Neuronal stem cell (in vitro differentiated cells): ENCODE measurements at regions not wholly inside any gene's neighbourhood (a gene's known extent, or its start where the extent isn't known, plus 50 kb on each side); places are given as distances from the start of the nearest gene placed in this dataset.

ENCODE experiments used
- DNase-seq: peaks from one replicate; pipeline ENCODE4 v3.0.0-alpha.2; 2013; ENCODE audit warnings: low spot score
- H2AFZ ChIP-seq: one replicate; pipeline ENCODE4 v1.6.1; 2013; ENCODE audit warnings: mild to moderate bottlenecking, low read length, inconsistent platforms
- H2AK5ac ChIP-seq: 2 replicates; pipeline ENCODE4 v1.6.1; 2013; ENCODE audit warnings: low read depth, mild to moderate bottlenecking, inconsistent platforms, low read length, moderate library complexity, mixed read lengths
- H2BK120ac ChIP-seq: 2 replicates; pipeline ENCODE4 v1.6.1; 2013; ENCODE audit warnings: low read depth, mild to moderate bottlenecking, inconsistent platforms, low read length, moderate library complexity, mixed read lengths
- H2BK12ac ChIP-seq: one replicate; pipeline ENCODE4 v1.6.1; 2013; ENCODE audit warnings: low read length, inconsistent platforms
- H2BK15ac ChIP-seq: 2 replicates; pipeline ENCODE4 v1.6.1; 2013; ENCODE audit warnings: mild to moderate bottlenecking, low read length, inconsistent platforms, mixed read lengths
- H2BK5ac ChIP-seq: one replicate; pipeline ENCODE4 v1.6.1; 2013; ENCODE audit warnings: inconsistent platforms, mild to moderate bottlenecking, low read length, moderate library complexity
- H3K14ac ChIP-seq: one replicate; pipeline ENCODE4 v1.6.1; 2013; ENCODE audit warnings: low read length, inconsistent platforms
- H3K18ac ChIP-seq: 2 replicates; pipeline ENCODE4 v1.6.1; 2013; ENCODE audit warnings: low read length, inconsistent platforms
- H3K23ac ChIP-seq: 2 replicates; pipeline ENCODE4 v1.6.1; 2013; ENCODE audit warnings: low read depth, mild to moderate bottlenecking, mixed read lengths, low read length, inconsistent platforms; ENCODE audit not compliant: poor library complexity
- H3K27ac ChIP-seq: replicated peaks from 3 replicates; pipeline ENCODE4 v1.5.1; 2013; ENCODE audit warnings: low read length, inconsistent platforms
- H3K27me3 ChIP-seq, 3 experiments: 2 replicates each; pipeline ENCODE4 v1.6.1; 2013; ENCODE audit warnings: low read length in 3 of 3, mild to moderate bottlenecking in 2 of 3, inconsistent platforms in 1 of 3, low read depth in 1 of 3, mixed read lengths in 1 of 3, moderate library complexity in 1 of 3; ENCODE audit not compliant: control insufficient read depth in 3 of 3, insufficient read depth in 3 of 3
- H3K36me3 ChIP-seq, 2 donors: replicated peaks in 1 of 2; 2 replicates each; pipeline ENCODE4 v1.6.1; 2013; ENCODE audit warnings: low read length in 2 of 2; ENCODE audit not compliant: control insufficient read depth in 2 of 2, insufficient read depth in 2 of 2
- H3K4ac ChIP-seq: 2 replicates; pipeline ENCODE4 v1.6.1; 2013; ENCODE audit warnings: inconsistent platforms, mild to moderate bottlenecking, low read length, moderate library complexity
- H3K4me1 ChIP-seq, 2 donors: 1 replicate in 1 of 2; 2 replicates in 1 of 2; pipeline ENCODE4 v1.6.1; 2013; ENCODE audit warnings: low read length in 2 of 2, low read depth in 1 of 2; ENCODE audit not compliant: control insufficient read depth in 2 of 2, insufficient read depth in 1 of 2
- H3K4me2 ChIP-seq: one replicate; pipeline ENCODE4 v1.6.1; 2013; ENCODE audit warnings: mild to moderate bottlenecking, low read length, inconsistent platforms; ENCODE audit not compliant: insufficient read depth, poor library complexity, severe bottlenecking
- H3K4me3 ChIP-seq, 2 donors: 2 replicates each; pipeline ENCODE4 v1.5.1; 2013; ENCODE audit warnings: low read length in 2 of 2, mild to moderate bottlenecking in 2 of 2, inconsistent platforms in 1 of 2, moderate library complexity in 1 of 2
- H3K79me1 ChIP-seq: one replicate; pipeline ENCODE4 v1.6.1; 2013; ENCODE audit warnings: low read depth, mild to moderate bottlenecking, inconsistent platforms, low read length, moderate library complexity
- H3K9ac ChIP-seq: one replicate; pipeline ENCODE4 v1.6.1; 2013; ENCODE audit warnings: mild to moderate bottlenecking, low read depth, low read length, inconsistent platforms; ENCODE audit not compliant: poor library complexity
- H3K9me3 ChIP-seq, 2 donors: replicated peaks in 1 of 2; 2 replicates each; pipeline versions ENCODE3 to v1.6.1; 2013; ENCODE audit warnings: low read length in 2 of 2, mild to moderate bottlenecking in 2 of 2, inconsistent platforms in 1 of 2, low read depth in 1 of 2, mixed read lengths in 1 of 2, moderate library complexity in 1 of 2; ENCODE audit not compliant: control insufficient read depth in 2 of 2, insufficient read depth in 1 of 2
- H4K8ac ChIP-seq: one replicate; pipeline ENCODE4 v1.6.1; 2013; ENCODE audit warnings: low read depth, mild to moderate bottlenecking, inconsistent platforms, low read length, moderate library complexity
- H4K91ac ChIP-seq: one replicate; pipeline ENCODE4 v1.6.1; 2013; ENCODE audit warnings: low read length, low read depth, mild to moderate bottlenecking, inconsistent platforms; ENCODE audit not compliant: poor library complexity
- WGBS, 2 donors: extraction: QIAGEN DNeasy Blood & Tissue Kit; methylation state at CpG; one replicate each; pipeline ENCODE4 v1.1.7; 2013; ENCODE audit warnings: missing lambda C conversion rate in 2 of 2, mixed read lengths in 1 of 2; ENCODE audit not compliant: insufficient read length in 2 of 2, insufficient replicate concordance in 1 of 2; ENCODE audit errors: extremely low coverage in 2 of 2; 5-methylcytosine and 5-hydroxymethylcytosine counted together

DNA sequence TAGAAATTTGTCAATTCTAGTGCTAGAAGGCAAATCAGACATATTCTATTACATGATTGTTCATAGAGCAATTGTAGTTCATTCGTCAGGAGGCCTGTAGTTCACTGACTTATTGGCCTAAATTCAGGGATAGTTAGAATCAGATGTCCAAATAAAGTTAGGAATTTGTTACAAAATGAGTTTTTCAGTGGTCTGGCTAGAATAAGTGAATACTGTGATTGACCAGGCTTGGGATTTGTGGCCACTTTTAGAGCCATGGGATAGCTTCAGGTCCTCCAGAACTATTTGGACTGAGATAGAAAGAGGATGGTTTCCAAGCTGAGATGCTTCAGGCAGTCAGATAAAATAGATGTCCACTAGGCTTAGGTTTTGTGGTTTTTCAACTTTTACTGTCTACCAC, 199.1 kb upstream of the MPDZ start:
- Histone ChIP-seq H2BK15ac (no peak overlapping the region), H2BK120ac (no peak overlapping the region), H3K14ac (no peak overlapping the region), H3K23ac (no peak overlapping the region), H3K36me3 (no peaks in the 10 kb centered on the region), H3K9ac (no peak overlapping the region), H3K4me2 (no peak overlapping the region), H3K4me1 (peaks cover 0 to 3% of the 10 kb centered on the region in 2 donors), H4K8ac (no peak overlapping the region), H4K91ac (no peak overlapping the region), H3K9me3 (peaks cover 0 to 11% of the 10 kb centered on the region in 2 donors), H2AK5ac (no peak overlapping the region), H3K18ac (no peak overlapping the region), H3K27me3 (no peaks in the 10 kb centered on the region), H3K27ac (no peak overlapping the region), H2BK12ac (no peak overlapping the region), H3K4ac (no peak overlapping the region), H3K79me1 (no peaks in the 10 kb centered on the region), H3K4me3 (no peak overlapping the region), H2BK5ac (no peak overlapping the region), H2AFZ (no peak overlapping the region)
- WGBS, 2 donors: no CpG with 5 or more reads among the region's 1 CpG
- DNase-seq: no peak

DNA sequence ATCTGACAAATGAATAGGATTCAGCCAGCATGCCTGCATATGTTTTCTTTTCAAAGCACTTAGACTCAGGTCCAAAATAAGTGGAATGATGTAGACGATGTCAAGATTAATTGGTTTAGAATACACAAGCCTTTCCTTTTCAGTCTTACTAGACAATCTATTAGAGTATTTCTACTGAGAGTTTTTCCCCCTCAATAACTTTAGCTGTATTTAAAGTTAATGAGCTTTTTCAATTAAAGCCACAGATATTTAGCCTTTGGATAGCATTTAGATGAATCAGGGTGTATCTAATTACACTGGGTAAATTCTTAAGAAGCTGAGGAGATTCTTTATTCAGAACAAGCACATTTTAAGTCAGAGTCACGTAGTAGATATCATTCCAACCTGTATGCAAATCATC, 198.7 kb upstream of the MPDZ start:
- H3K4ac ChIP-seq: no peak overlapping the region
- H3K23ac ChIP-seq: no peak overlapping the region
- H3K4me1 ChIP-seq: peaks cover 0 to 3% of the 10 kb centered on the region in 2 donors
- WGBS, 2 donors: no CpG with 5 or more reads among the region's 2 CpGs
- H2AK5ac ChIP-seq: no peak overlapping the region
- no peaks in the 10 kb centered on the region for H3K79me1 ChIP-seq
- no peak for DNase-seq
- H2BK15ac ChIP-seq: no peak overlapping the region
- no peak overlapping the region for H4K8ac ChIP-seq
- no peak overlapping the region for H2BK120ac ChIP-seq
- no peak overlapping the region for H3K9ac ChIP-seq
- no peak overlapping the region for H2BK5ac ChIP-seq
- no peak overlapping the region for H3K14ac ChIP-seq
- H3K4me2 ChIP-seq: no peak overlapping the region
- no peak overlapping the region for H4K91ac ChIP-seq
- no peak overlapping the region for H2AFZ ChIP-seq
- H3K9me3 ChIP-seq: peaks cover 0 to 11% of the 10 kb centered on the region in 2 donors
- H2BK12ac ChIP-seq: no peak overlapping the region
- H3K4me3 ChIP-seq: no peak overlapping the region
- no peaks in the 10 kb centered on the region for H3K36me3 ChIP-seq
- no peak overlapping the region for H3K27ac ChIP-seq
- no peaks in the 10 kb centered on the region for H3K27me3 ChIP-seq
- no peak overlapping the region for H3K18ac ChIP-seq

DNA sequence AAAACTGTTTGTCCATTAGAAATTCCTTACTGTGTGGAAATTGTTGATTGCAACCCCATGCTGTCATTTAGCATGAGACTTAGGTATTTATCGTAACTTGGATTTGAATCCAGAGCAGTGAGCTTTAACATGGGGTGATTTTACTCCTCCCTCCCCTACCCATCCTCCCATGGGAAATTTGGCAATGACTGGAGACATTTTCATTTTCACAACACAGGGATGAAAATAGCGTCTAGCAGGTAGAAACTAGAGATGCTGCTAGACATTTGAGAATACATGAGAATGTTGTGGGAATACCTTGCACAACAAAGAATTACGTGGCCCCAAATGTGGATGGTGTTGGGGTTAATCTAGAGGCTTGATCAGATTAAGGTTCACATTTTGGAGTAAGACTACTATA, 191.3 kb upstream of the MPDZ start:
- WGBS, 2 donors: no CpG with 5 or more reads among the region's 3 CpGs
- Histone ChIP-seq H2BK120ac (no peak overlapping the region), H3K23ac (no peak overlapping the region), H2BK5ac (no peak overlapping the region), H3K27ac (no peak overlapping the region), H3K4me3 (no peak overlapping the region), H3K14ac (no peak overlapping the region), H3K4ac (no peak overlapping the region), H3K9me3 (peaks cover 0 to 8% of the 10 kb centered on the region in 2 donors), H2BK15ac (no peak overlapping the region), H3K9ac (no peak overlapping the region), H3K4me1 (no peaks in the 10 kb centered on the region), H4K8ac (no peak overlapping the region), H2BK12ac (no peak overlapping the region), H3K18ac (no peak overlapping the region), H3K4me2 (no peak overlapping the region), H2AFZ (no peak overlapping the region), H2AK5ac (no peak overlapping the region), H3K79me1 (no peaks in the 10 kb centered on the region), H3K27me3 (no peaks in the 10 kb centered on the region), H3K36me3 (no peaks in the 10 kb centered on the region), H4K91ac (no peak overlapping the region)
- DNase-seq: no peak

- H3K18ac ChIP-seq: no peak overlapping the region
- no peaks in the 10 kb centered on the region for H3K4me1 ChIP-seq
- H3K9me3 ChIP-seq: no peaks in the 10 kb centered on the region
- H3K27me3 ChIP-seq: no peaks in the 10 kb centered on the region
- no peak overlapping the region for H2AFZ ChIP-seq
- H2BK15ac ChIP-seq: no peak overlapping the region
- H3K4me2 ChIP-seq: no peak overlapping the region
- H2BK120ac ChIP-seq: no peak overlapping the region
- no peak overlapping the region for H3K9ac ChIP-seq
- H3K4me3 ChIP-seq: no peak overlapping the region
- H2BK5ac ChIP-seq: no peak overlapping the region
- H2AK5ac ChIP-seq: no peak overlapping the region
- no peak overlapping the region for H3K14ac ChIP-seq
- H3K79me1 ChIP-seq: no peaks in the 10 kb centered on the region
- no peak overlapping the region for H3K4ac ChIP-seq
- no peak overlapping the region for H3K23ac ChIP-seq
- WGBS, 2 donors: no CpG with 5 or more reads among the region's 2 CpGs
- no peak for DNase-seq
- H4K91ac ChIP-seq: no peak overlapping the region
- H4K8ac ChIP-seq: no peak overlapping the region
- H3K36me3 ChIP-seq: no peaks in the 10 kb centered on the region
- H3K27ac ChIP-seq: no peak overlapping the region
- no peak overlapping the region for H2BK12ac ChIP-seq
Measured at GRCh38 chr9:13467157-13467556, 187.7 kb upstream of the MPDZ start.
